ENCODE measurements at regions not wholly inside any gene's neighbourhood (a gene's known extent, or its start where the extent isn't known, plus 50 kb on each side); places are given as distances from the start of the nearest gene placed in this dataset.

DNA sequence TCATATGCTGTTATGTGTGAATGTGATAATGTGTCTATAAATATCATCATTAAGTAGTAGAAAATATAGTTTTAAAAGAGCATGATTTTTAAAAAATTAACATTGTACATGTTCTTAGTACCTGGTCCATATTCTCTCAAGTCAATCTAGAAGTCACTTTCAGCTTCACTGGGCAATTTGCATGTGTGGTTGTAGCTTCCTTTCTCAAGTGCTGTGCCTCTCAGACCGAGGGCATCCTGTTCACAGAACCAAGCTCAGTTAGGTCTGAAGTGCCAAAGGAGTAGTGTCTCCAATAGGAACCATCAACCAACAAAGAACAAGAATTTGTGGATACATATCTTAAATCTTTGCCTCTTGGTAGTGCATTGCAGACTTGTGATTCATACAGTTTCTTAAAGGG is 541.8 kb upstream of the SLC10A2 start:
- TF ChIP-seq, protein P1, sequence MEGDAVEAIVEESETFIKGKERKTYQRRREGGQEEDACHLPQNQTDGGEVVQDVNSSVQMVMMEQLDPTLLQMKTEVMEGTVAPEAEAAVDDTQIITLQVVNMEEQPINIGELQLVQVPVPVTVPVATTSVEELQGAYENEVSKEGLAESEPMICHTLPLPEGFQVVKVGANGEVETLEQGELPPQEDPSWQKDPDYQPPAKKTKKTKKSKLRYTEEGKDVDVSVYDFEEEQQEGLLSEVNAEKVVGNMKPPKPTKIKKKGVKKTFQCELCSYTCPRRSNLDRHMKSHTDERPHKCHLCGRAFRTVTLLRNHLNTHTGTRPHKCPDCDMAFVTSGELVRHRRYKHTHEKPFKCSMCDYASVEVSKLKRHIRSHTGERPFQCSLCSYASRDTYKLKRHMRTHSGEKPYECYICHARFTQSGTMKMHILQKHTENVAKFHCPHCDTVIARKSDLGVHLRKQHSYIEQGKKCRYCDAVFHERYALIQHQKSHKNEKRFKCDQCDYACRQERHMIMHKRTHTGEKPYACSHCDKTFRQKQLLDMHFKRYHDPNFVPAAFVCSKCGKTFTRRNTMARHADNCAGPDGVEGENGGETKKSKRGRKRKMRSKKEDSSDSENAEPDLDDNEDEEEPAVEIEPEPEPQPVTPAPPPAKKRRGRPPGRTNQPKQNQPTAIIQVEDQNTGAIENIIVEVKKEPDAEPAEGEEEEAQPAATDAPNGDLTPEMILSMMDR (conservative IDR thresholded peaks at IDR 0.05 in 1 of 2, IDR thresholded peaks at IDR 0.05 in 1 of 2; ENCODE audit: low read depth in 1 of 2, low read length in 2 of 2) = no peak
- no peak for TF ChIP-seq EZH2 (IDR thresholded peaks at IDR 0.05; ENCODE audit: low read length, missing control alignments)
